Psoas muscle (tissue), 7 donors: ENCODE measurements at regions not wholly inside any gene's neighbourhood (a gene's known extent, or its start where the extent isn't known, plus 50 kb on each side); places are given as distances from the start of the nearest gene placed in this dataset.
"Not testable (repeated sequence)": the region's sequence is repeated elsewhere in the genome, so short reads cannot be mapped to it uniquely, and the experiment has no call there.

Experiments used
- ATAC-seq, 4 donors: fragments of 200-7000 bp; cut with Tn5 transposase; one replicate each; pipeline ENCODE4 v1.9.1; 2020; ENCODE audit warnings: moderate library complexity in 3 of 4, mild to moderate bottlenecking in 2 of 4
- DNase-seq, 2 donors: peaks; one replicate each; pipeline ENCODE4 v3.0.0-alpha.2; 2020
- H3K27ac ChIP-seq: fragments of 200-600 bp; one replicate; pipeline ENCODE4 v1.8.0; 2022
- H3K27me3 ChIP-seq, 3 donors: fragments of 200-600 bp in 1 of 3; one replicate each; pipeline versions ENCODE4 v1.6.1 to v1.8.0; 2013 to 2022; ENCODE audit warnings: low read length in 2 of 3, mild to moderate bottlenecking in 2 of 3, moderate library complexity in 1 of 3; ENCODE audit not compliant: insufficient read depth in 3 of 3
- H3K36me3 ChIP-seq, 2 donors: fragments of 200-600 bp in 1 of 2; one replicate each; pipeline versions ENCODE4 v1.6.1 to v1.8.0; 2013 to 2022; ENCODE audit warnings: low read depth in 1 of 2, mild to moderate bottlenecking in 1 of 2, moderate library complexity in 1 of 2; ENCODE audit not compliant: insufficient read depth in 1 of 2
- H3K4me1 ChIP-seq: fragments of 200-600 bp; one replicate; pipeline ENCODE4 v1.8.0; 2022
- H3K4me3 ChIP-seq: fragments of 200-600 bp; one replicate; pipeline ENCODE4 v1.8.0; 2022; ENCODE audit warnings: mild to moderate bottlenecking
- H3K9me3 ChIP-seq: fragments of 200-600 bp; one replicate; pipeline ENCODE4 v1.8.0; 2022
- WGBS, 3 donors: extraction: QIAGEN DNeasy Blood & Tissue Kit; methylation state at CpG; one replicate each; pipeline versions ENCODE4 v1.1.6 to v1.1.7; 2013; 5-methylcytosine and 5-hydroxymethylcytosine counted together
- intact Hi-C, 2 donors: fragments of 100-400 bp; cut with DNase I; formaldehyde crosslinking; loops; one replicate each; pipeline versions ENCODE4 v1.11.0 to v1.14.2; 2022
- TF ChIP-seq, protein P1 (sequence below): fragments of 200-600 bp; IDR thresholded peaks from one replicate; pipeline ENCODE4 v1.8.0; 2022; ENCODE audit warnings: antibody characterized with exemption
- donor health status: healthy with polysubstance abuse.
- donor health status: DM: no; HTN: no; CAD: no; lungs with moderate emphysema.
- donor health status: Bipolar disorder and iron deficiency.
- donor health status: healthy.
- donor health status: DM: yes; HTN: yes; CAD: no.
- donor health status: DM: no; HTN: no; CAD: no.
- donor health status: DM: yes; HTN: yes; CAD: no.

DNA sequence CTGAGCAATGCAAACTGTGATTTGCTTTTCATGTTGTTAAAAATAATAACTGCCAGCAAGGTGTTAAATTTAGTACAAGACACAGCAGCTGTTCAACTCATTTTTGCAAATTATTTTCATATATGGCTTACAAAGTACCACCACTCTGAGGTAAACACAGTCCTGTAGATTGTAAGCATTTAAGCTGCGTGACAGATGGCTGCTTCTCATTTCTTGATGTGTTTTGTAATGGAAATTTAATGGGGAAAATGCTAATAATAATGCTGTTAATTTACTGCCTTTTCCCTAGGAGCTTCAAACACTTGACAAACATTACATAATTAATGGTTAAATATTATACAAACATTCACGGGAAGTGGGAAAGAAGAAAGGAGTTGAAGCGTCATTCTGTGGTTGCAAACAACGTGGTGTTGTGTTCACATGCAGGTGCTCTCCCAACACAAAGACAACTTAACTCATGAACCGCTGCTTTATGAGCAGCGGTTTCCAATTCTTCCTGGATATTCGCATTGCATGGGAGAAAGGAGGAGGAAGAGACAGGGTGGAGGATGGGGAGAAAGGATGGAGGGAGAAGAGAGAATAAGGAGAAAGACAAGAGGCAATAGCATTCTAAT lies 236.8 kb upstream of the VCX start:
- ATAC-seq (no peak), DNase-seq (no peak)
- intact Hi-C loops, result no loop called here
- no peak overlapping the region for H3K27ac ChIP-seq
- H3K9me3 ChIP-seq, result peaks cover 4% of the 10 kb centered on the region
- TF ChIP-seq, protein P1, sequence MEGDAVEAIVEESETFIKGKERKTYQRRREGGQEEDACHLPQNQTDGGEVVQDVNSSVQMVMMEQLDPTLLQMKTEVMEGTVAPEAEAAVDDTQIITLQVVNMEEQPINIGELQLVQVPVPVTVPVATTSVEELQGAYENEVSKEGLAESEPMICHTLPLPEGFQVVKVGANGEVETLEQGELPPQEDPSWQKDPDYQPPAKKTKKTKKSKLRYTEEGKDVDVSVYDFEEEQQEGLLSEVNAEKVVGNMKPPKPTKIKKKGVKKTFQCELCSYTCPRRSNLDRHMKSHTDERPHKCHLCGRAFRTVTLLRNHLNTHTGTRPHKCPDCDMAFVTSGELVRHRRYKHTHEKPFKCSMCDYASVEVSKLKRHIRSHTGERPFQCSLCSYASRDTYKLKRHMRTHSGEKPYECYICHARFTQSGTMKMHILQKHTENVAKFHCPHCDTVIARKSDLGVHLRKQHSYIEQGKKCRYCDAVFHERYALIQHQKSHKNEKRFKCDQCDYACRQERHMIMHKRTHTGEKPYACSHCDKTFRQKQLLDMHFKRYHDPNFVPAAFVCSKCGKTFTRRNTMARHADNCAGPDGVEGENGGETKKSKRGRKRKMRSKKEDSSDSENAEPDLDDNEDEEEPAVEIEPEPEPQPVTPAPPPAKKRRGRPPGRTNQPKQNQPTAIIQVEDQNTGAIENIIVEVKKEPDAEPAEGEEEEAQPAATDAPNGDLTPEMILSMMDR, result no peak
- 63 to 75% (median 72%) methylated on average over 7 of the region's 7 CpGs for WGBS, 3 donors
- peaks cover 0 to 2% (median 0%) of the 10 kb centered on the region in 3 donors for H3K27me3 ChIP-seq
- no peak overlapping the region for H3K4me3 ChIP-seq
- H3K36me3 ChIP-seq, result no peaks in the 10 kb centered on the region
- H3K4me1 ChIP-seq, result no peaks in the 10 kb centered on the region

DNA sequence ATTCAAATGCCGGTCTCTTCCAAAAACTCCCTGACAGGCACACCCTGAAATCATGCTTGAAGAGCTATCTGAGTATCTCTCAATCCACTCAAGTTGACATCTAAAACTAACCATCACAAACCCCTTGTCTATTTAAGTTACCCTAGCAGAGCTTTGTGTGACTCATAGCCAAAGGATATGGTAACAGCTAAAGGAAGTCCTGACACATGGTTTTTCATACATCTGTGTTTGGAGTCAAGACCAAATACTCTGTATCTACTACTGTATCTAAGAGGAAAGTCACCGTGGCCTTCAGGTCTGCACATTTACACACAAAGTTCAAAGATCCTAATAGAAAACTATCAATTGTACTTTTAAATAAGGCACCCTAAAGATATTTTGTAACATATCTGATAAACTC lies 239.6 kb upstream of the VCX start:
- ATAC-seq, result no peak
- 89 to 96% (median 94%) methylated on average over 2 of the region's 2 CpGs for WGBS, 3 donors
- TF ChIP-seq, protein P1, result no peak
- intact Hi-C loops, result no loop called here
- peaks cover 4% of the 10 kb centered on the region for H3K9me3 ChIP-seq
- H3K4me1 ChIP-seq, result no peaks in the 10 kb centered on the region
- DNase-seq, result no peak
- no peak overlapping the region for H3K4me3 ChIP-seq
- H3K36me3 ChIP-seq, result no peaks in the 10 kb centered on the region
- H3K27me3 ChIP-seq, result peaks cover 0 to 2% (median 0%) of the 10 kb centered on the region in 3 donors
- H3K27ac ChIP-seq, result no peak overlapping the region

DNA sequence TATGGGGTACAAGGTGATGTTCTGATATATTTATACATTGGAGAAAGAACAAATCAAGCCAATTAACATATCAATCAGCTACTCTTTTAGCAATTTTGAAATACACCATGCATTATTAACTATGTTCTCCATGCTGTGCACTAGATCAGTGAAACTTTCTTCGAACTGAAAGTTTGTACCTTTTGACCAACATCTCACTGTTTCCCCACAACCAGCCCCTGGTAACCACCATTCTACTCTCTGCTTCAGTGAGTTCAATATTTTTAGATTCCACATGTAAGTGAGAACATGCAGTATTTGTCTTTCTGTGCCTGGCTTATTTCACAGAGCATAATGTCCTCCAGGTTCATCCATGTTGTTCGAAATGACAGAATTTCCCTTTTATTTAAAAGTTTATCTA lies 246.1 kb upstream of the VCX start:
- Histone ChIP-seq H3K4me3 (no peak overlapping the region), H3K27me3 (peaks cover 0 to 4% (median 2%) of the 10 kb centered on the region in 3 donors), H3K36me3 (no peaks in the 10 kb centered on the region), H3K9me3 (peaks cover 3% of the 10 kb centered on the region), H3K4me1 (no peaks in the 10 kb centered on the region), H3K27ac (no peak overlapping the region)
- TF ChIP-seq, protein P1, result no peak
- ATAC-seq (no peak), DNase-seq (no peak)
- intact Hi-C loops, result no loop called here
- WGBS, 3 donors, result 43 to 78% (median 48%) methylated on average over 2 of the region's 2 CpGs

DNA sequence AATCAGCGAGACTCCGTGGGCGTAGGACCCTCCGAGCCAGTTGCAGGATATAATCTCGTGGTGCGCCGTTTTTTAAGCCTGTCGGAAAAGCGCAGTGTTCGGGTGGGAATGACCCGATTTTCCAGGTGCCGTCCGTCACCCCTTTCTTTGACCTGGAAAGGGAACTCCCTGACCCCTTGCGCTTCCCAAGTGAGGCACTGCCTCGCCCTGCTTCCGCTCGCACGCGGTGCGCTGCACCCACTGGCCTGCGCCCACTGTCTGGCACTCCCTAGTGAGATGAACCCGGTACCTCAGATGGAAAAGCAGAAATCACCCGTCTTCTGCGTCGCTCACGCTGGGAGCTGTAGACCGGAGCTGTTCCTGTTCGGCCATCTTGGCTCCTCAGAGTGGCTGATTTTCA lies 249.6 kb upstream of the VCX start:
- 92 to 95% (median 95%) methylated on average over 17 to 28 of the region's 28 CpGs for WGBS, 3 donors
- H3K4me1 ChIP-seq, H3K4me3 ChIP-seq, DNase-seq, H3K27ac ChIP-seq, H3K9me3 ChIP-seq, ATAC-seq, H3K36me3 ChIP-seq, H3K27me3 ChIP-seq, intact Hi-C loops: not testable (repeated sequence)

DNA sequence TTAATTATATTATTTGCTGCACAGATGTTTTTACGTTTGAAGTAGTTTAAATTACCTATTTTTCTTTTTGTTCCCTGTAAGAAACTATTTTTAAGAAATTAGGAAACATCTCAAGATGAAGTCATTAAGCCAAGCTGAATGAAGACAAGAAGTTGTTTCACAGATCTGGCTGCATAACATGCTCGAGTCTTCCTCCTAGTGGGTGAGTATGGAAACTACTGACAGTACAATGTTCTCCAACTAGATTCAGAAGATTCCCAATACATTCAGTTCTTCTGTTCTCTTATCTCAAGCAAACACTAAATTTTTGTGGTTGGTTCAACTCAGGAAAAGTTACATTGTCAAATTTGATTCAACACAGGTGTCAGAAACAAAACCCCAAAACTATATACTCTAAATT lies 256.8 kb upstream of the VCX start:
- Histone ChIP-seq H3K27ac (no peak overlapping the region), H3K27me3 (no peaks in the 10 kb centered on the region), H3K36me3 (no peaks in the 10 kb centered on the region), H3K9me3 (no peaks in the 10 kb centered on the region), H3K4me3 (no peak overlapping the region), H3K4me1 (no peaks in the 10 kb centered on the region)
- intact Hi-C loops, result no loop called here
- 12 to 15% (median 15%) methylated on average over 2 of the region's 2 CpGs for WGBS, 3 donors
- TF ChIP-seq, protein P1, result peak; percentile 33
- DNase-seq (no peak), ATAC-seq (no peak)
